CD4-positive, alpha-beta T cell (primary cell): ENCODE measurements at regions not wholly inside any gene's neighbourhood (a gene's known extent, or its start where the extent isn't known, plus 50 kb on each side); places are given as distances from the start of the nearest gene placed in this dataset.

Experiments
- ATAC-seq: fragments of 200-7000 bp; cut with Tn5 transposase; one replicate; pipeline ENCODE4 v1.10.0; 2022; ENCODE audit warnings: mild to moderate bottlenecking; ENCODE audit not compliant: poor library complexity
- CTCF ChIA-PET: fragments of 350-600 bp; sonication (Branson Sonifier 250); formaldehyde crosslinking; loops from one replicate; lab custom pipeline; 2021; ENCODE audit warnings: antibody characterized with exemption, inconsistent platforms; lab: Charles Lee
- POLR2A ChIA-PET: fragments of 350-600 bp; sonication (Branson Sonifier 250); formaldehyde crosslinking; loops from one replicate; lab custom pipeline; 2021; ENCODE audit warnings: antibody characterized with exemption, inconsistent platforms; lab: Charles Lee
- DNase-seq, 14 experiments: peaks; one replicate each; pipeline ENCODE4 v3.0.0-alpha.2; 2013 to 2020; ENCODE audit warnings: mixed read lengths in 2 of 14
- H3K27ac ChIP-seq, 2 donors: one replicate each; pipeline versions ENCODE4 v1.5.1 to v1.7.0; 2013; ENCODE audit warnings: low read length in 2 of 2, low read depth in 1 of 2, mild to moderate bottlenecking in 1 of 2
- H3K27me3 ChIP-seq, 2 experiments: 1 replicate in 1 of 2; 2 replicates in 1 of 2; pipeline versions ENCODE4 v1.6.1 to v1.7.0; 2013; ENCODE audit warnings: low read length in 2 of 2, control low read depth in 1 of 2, mild to moderate bottlenecking in 1 of 2, moderate library complexity in 1 of 2; ENCODE audit not compliant: insufficient read depth in 2 of 2, control insufficient read depth in 1 of 2
- H3K36me3 ChIP-seq: one replicate; pipeline ENCODE4 v1.6.1; 2013; ENCODE audit warnings: low read length, control low read depth; ENCODE audit not compliant: insufficient read depth
- H3K4me1 ChIP-seq: one replicate; pipeline ENCODE4 v1.6.1; 2013; ENCODE audit warnings: low read length, control low read depth; ENCODE audit not compliant: insufficient read depth
- H3K4me3 ChIP-seq: one replicate; pipeline ENCODE4 v1.5.1; 2013; ENCODE audit warnings: mild to moderate bottlenecking, low read length, moderate library complexity
- H3K9me3 ChIP-seq, 2 experiments: 1 replicate in 1 of 2; 2 replicates in 1 of 2; pipeline versions ENCODE4 v1.6.1 to v1.7.0; 2013; ENCODE audit warnings: low read length in 2 of 2, mild to moderate bottlenecking in 2 of 2, control low read depth in 1 of 2, moderate library complexity in 1 of 2; ENCODE audit not compliant: control insufficient read depth in 1 of 2, insufficient read depth in 1 of 2
- H3K27ac Mint-ChIP-seq: one replicate; pipeline ENCODE4 v1.8.0; 2020; ENCODE audit warnings: mixed read lengths
- H3K27me3 Mint-ChIP-seq: one replicate; pipeline ENCODE4 v1.8.0; 2021; ENCODE audit warnings: mixed read lengths
- H3K36me3 Mint-ChIP-seq: one replicate; pipeline ENCODE4 v1.8.0; 2021; ENCODE audit warnings: low read depth, mixed read lengths
- H3K4me1 Mint-ChIP-seq: one replicate; pipeline ENCODE4 v1.8.0; 2021; ENCODE audit warnings: low read depth, mixed read lengths
- H3K4me3 Mint-ChIP-seq: one replicate; pipeline ENCODE4 v1.8.0; 2020; ENCODE audit warnings: mild to moderate bottlenecking, mixed read lengths
- H3K9me3 Mint-ChIP-seq: one replicate; pipeline ENCODE4 v1.8.0; 2020; ENCODE audit warnings: mixed read lengths
- intact Hi-C, 2 experiments: fragments of 100-400 bp; cut with DNase I in 1 of 2; cut with micrococcal nuclease in 1 of 2; formaldehyde crosslinking; loops; one replicate each; pipeline versions ENCODE4 v1.15.1 to v1.9.0; 2023 to 2025; cut with DNase I, micrococcal nuclease
- TF ChIP-seq, protein P1 (sequence below): fragments of 200-600 bp; IDR thresholded peaks from one replicate; pipeline ENCODE4 v1.8.0; 2022; ENCODE audit warnings: antibody characterized with exemption, mild to moderate bottlenecking

- DNase-seq (no peak), ATAC-seq (no peak)
- H3K4me3 ChIP-seq: no peak overlapping the region
- ChIA-PET POLR2A (no interaction called here), CTCF (no interaction called here)
- H3K4me1 ChIP-seq: no peaks in the 10 kb centered on the region
- H3K36me3 ChIP-seq: no peaks in the 10 kb centered on the region
- Mint-ChIP-seq H3K9me3 (no peaks in the 10 kb centered on the region), H3K36me3 (no peaks in the 10 kb centered on the region), H3K27ac (no peak overlapping the region), H3K4me1 (no peaks in the 10 kb centered on the region), H3K27me3 (no peaks in the 10 kb centered on the region), H3K4me3 (no peak overlapping the region)
- TF ChIP-seq, protein P1, sequence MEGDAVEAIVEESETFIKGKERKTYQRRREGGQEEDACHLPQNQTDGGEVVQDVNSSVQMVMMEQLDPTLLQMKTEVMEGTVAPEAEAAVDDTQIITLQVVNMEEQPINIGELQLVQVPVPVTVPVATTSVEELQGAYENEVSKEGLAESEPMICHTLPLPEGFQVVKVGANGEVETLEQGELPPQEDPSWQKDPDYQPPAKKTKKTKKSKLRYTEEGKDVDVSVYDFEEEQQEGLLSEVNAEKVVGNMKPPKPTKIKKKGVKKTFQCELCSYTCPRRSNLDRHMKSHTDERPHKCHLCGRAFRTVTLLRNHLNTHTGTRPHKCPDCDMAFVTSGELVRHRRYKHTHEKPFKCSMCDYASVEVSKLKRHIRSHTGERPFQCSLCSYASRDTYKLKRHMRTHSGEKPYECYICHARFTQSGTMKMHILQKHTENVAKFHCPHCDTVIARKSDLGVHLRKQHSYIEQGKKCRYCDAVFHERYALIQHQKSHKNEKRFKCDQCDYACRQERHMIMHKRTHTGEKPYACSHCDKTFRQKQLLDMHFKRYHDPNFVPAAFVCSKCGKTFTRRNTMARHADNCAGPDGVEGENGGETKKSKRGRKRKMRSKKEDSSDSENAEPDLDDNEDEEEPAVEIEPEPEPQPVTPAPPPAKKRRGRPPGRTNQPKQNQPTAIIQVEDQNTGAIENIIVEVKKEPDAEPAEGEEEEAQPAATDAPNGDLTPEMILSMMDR: no peak
- intact Hi-C loops: no loop called here
- H3K9me3 ChIP-seq: peaks cover 0 to 12% of the 10 kb centered on the region in 2 experiments
- no peak overlapping the region for H3K27ac ChIP-seq
- no peaks in the 10 kb centered on the region for H3K27me3 ChIP-seq
Observed at GRCh38 chr22:48396091-48396784, 1431.4 kb downstream of the BRD1 start.

- DNase-seq (no peak), ATAC-seq (no peak)
- H3K36me3 ChIP-seq: no peaks in the 10 kb centered on the region
- H3K4me3 Mint-ChIP-seq: no peak overlapping the region
- ChIA-PET CTCF (no interaction called here), POLR2A (no interaction called here)
- intact Hi-C loops: no loop called here
- H3K36me3 Mint-ChIP-seq: no peaks in the 10 kb centered on the region
- H3K9me3 Mint-ChIP-seq: no peaks in the 10 kb centered on the region
- H3K4me1 ChIP-seq: no peaks in the 10 kb centered on the region
- H3K27ac ChIP-seq: no peak overlapping the region
- H3K9me3 ChIP-seq: peaks cover 0 to 12% of the 10 kb centered on the region in 2 experiments
- TF ChIP-seq, protein P1: no peak
- no peak overlapping the region for H3K4me3 ChIP-seq
- H3K27ac Mint-ChIP-seq: no peak overlapping the region
- no peaks in the 10 kb centered on the region for H3K27me3 Mint-ChIP-seq
- H3K4me1 Mint-ChIP-seq: no peaks in the 10 kb centered on the region
- H3K27me3 ChIP-seq: no peaks in the 10 kb centered on the region
Observed at GRCh38 chr22:48395201-48395600, 1432.5 kb downstream of the BRD1 start.

DNA sequence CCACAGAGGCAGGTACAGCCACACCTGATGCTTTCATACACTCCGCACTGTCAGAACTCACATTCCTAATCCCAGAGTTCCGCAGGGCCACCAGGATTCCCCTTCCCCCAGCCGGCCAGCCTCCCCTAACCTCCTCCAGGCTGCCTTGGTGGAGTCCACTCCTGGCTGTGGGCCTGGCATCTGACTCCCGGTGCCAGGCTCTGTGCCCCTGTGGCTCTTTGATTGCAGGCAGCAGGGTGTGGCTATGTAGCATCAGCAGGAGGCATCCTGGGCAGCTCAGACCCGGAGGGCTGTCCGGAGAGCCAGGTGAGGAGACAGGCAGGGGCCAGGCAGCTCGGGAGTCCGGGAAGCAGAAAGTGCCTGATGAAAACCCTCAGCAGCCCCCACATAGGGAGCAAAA lies 1432.9 kb downstream of the BRD1 start:
- Mint-ChIP-seq H3K4me3 (no peak overlapping the region), H3K4me1 (no peaks in the 10 kb centered on the region), H3K36me3 (no peaks in the 10 kb centered on the region), H3K9me3 (no peaks in the 10 kb centered on the region), H3K27me3 (no peaks in the 10 kb centered on the region), H3K27ac (no peak overlapping the region)
- H3K36me3 ChIP-seq: no peaks in the 10 kb centered on the region
- DNase-seq (no peak), ATAC-seq (no peak)
- H3K4me1 ChIP-seq: no peaks in the 10 kb centered on the region
- POLR2A ChIA-PET: no interaction called here
- CTCF ChIA-PET: no interaction called here
- intact Hi-C loops: no loop called here
- H3K4me3 ChIP-seq: no peak overlapping the region
- no peak overlapping the region for H3K27ac ChIP-seq
- TF ChIP-seq, protein P1: no peak
- peaks cover 0 to 14% of the 10 kb centered on the region in 2 experiments for H3K9me3 ChIP-seq
- H3K27me3 ChIP-seq: no peaks in the 10 kb centered on the region
